ENCODE measurements at regions not wholly inside any gene's neighbourhood (a gene's known extent, or its start where the extent isn't known, plus 50 kb on each side); places are given as distances from the start of the nearest gene placed in this dataset.

- Histone ChIP-seq H3K79me2 (ENCODE audit: control insufficient read depth, insufficient read depth, low read length) (no peaks in the 10 kb centered on the region), H3K9me1 (ENCODE audit: control insufficient read depth, extremely low read depth, insufficient read depth, low read length) (no peaks in the 10 kb centered on the region), H3K9me3 (ENCODE audit: control insufficient read depth, low read depth, low read length) (no peaks in the 10 kb centered on the region), H3K27me3 (ENCODE audit: control insufficient read depth, extremely low read depth, insufficient read depth, low read length) (no peaks in the 10 kb centered on the region), H3K27ac (ENCODE audit: control insufficient read depth, insufficient read depth, low read length) (no peak overlapping the region), H3K36me3 (ENCODE audit: control insufficient read depth in 2 of 2, extremely low read depth in 1 of 2, insufficient read depth in 2 of 2, low read length in 2 of 2) (no peaks in the 10 kb centered on the region), H3K9ac (ENCODE audit: control insufficient read depth, extremely low read depth, insufficient read depth, low read length) (no peak overlapping the region), H3K4me2 (ENCODE audit: control insufficient read depth, extremely low read depth, insufficient read depth, low read depth, low read length) (no peak overlapping the region), H2AFZ (ENCODE audit: control insufficient read depth, low read length) (no peak overlapping the region), H3K4me3 (ENCODE audit: control insufficient read depth in 2 of 3, extremely low read depth in 1 of 3, insufficient read depth in 2 of 3, low read depth in 1 of 3, low read length in 3 of 3) (no peak overlapping the region), H3K4me1 (ENCODE audit: control insufficient read depth, extremely low read depth, insufficient read depth, low read length) (peaks cover 19% of the 10 kb centered on the region), H4K20me1 (ENCODE audit: control insufficient read depth, extremely low read depth, insufficient read depth, low read length) (no peaks in the 10 kb centered on the region)
- dilution Hi-C loops (cut with MboI; ENCODE audit: extremely low pct_ligation_motif_present, low sequenced_read_pairs), result loop anchor here (25.0 kb wide), 1 partner anchor 170 kb away; the partner anchor contains the start of gene TSC22D2
- TF ChIP-seq CTCF (optimal IDR thresholded peaks at IDR 0.05 in 1 of 3, IDR thresholded peaks at IDR 0.05 in 1 of 3, conservative IDR thresholded peaks at IDR 0.05 in 1 of 3; ENCODE audit: extremely low read depth in 1 of 3, insufficient read depth in 2 of 3, low read length in 3 of 3) (no peak), EZH2 (IDR thresholded peaks at IDR 0.05; ENCODE audit: low read length) (no peak)
- FAIRE-seq, result no peak
- no peak for DNase-seq (ENCODE audit: low read depth, low spot score)
Measured at GRCh38 chr3:150242220-150242936, 165.7 kb upstream of the TSC22D2 start.

- H3K79me2 ChIP-seq (ENCODE audit: control insufficient read depth, insufficient read depth, low read length), result no peaks in the 10 kb centered on the region
- H3K9me1 ChIP-seq (ENCODE audit: control insufficient read depth, extremely low read depth, insufficient read depth, low read length), result no peaks in the 10 kb centered on the region
- FAIRE-seq (no peak), DNase-seq (ENCODE audit: low read depth, low spot score) (no peak)
- H3K27ac ChIP-seq (ENCODE audit: control insufficient read depth, insufficient read depth, low read length), result no peak overlapping the region
- H3K9ac ChIP-seq (ENCODE audit: control insufficient read depth, extremely low read depth, insufficient read depth, low read length), result no peak overlapping the region
- no peak overlapping the region for H3K4me2 ChIP-seq (ENCODE audit: control insufficient read depth, extremely low read depth, insufficient read depth, low read depth, low read length)
- TF ChIP-seq EZH2 (IDR thresholded peaks at IDR 0.05; ENCODE audit: low read length) (no peak), CTCF (optimal IDR thresholded peaks at IDR 0.05 in 1 of 3, IDR thresholded peaks at IDR 0.05 in 1 of 3, conservative IDR thresholded peaks at IDR 0.05 in 1 of 3; ENCODE audit: extremely low read depth in 1 of 3, insufficient read depth in 2 of 3, low read length in 3 of 3) (no peak)
- H3K27me3 ChIP-seq (ENCODE audit: control insufficient read depth, extremely low read depth, insufficient read depth, low read length), result no peaks in the 10 kb centered on the region
- dilution Hi-C loops (cut with MboI; ENCODE audit: extremely low pct_ligation_motif_present, low sequenced_read_pairs), result loop anchor here (25.0 kb wide), 1 partner anchor 171 kb away; the partner anchor contains the start of gene TSC22D2
- no peaks in the 10 kb centered on the region for H3K36me3 ChIP-seq (ENCODE audit: control insufficient read depth in 2 of 2, extremely low read depth in 1 of 2, insufficient read depth in 2 of 2, low read length in 2 of 2)
- H3K9me3 ChIP-seq (ENCODE audit: control insufficient read depth, low read depth, low read length), result no peaks in the 10 kb centered on the region
- no peaks in the 10 kb centered on the region for H4K20me1 ChIP-seq (ENCODE audit: control insufficient read depth, extremely low read depth, insufficient read depth, low read length)
- H3K4me1 ChIP-seq (ENCODE audit: control insufficient read depth, extremely low read depth, insufficient read depth, low read length), result peaks cover 34% of the 10 kb centered on the region
- no peak overlapping the region for H3K4me3 ChIP-seq (ENCODE audit: control insufficient read depth in 2 of 3, extremely low read depth in 1 of 3, insufficient read depth in 2 of 3, low read depth in 1 of 3, low read length in 3 of 3)
- no peak overlapping the region for H2AFZ ChIP-seq (ENCODE audit: control insufficient read depth, low read length)
Measured at GRCh38 chr3:150240891-150241290, 167.2 kb upstream of the TSC22D2 start.
